Caco-2 (cell line): ENCODE measurements at regions not wholly inside any gene's neighbourhood (a gene's known extent, or its start where the extent isn't known, plus 50 kb on each side); places are given as distances from the start of the nearest gene placed in this dataset.

ENCODE experiments used
- BruUV-seq: library from RNA; stranded (reverse); fragments of 400-500 nt; replicated peaks from 2 replicates; lab custom pipeline; 2021; lab: Mats Ljungman, UMichigan
- CTCF ChIA-PET: fragments of 300-600 bp; sonication (Branson Sonifier 250); formaldehyde crosslinking; loops from one replicate; lab custom pipeline; 2022; ENCODE audit warnings: antibody characterized with exemption; lab: Charles Lee
- POLR2A ChIA-PET: fragments of 300-600 bp; sonication (Branson Sonifier 250); formaldehyde crosslinking; loops from one replicate; lab custom pipeline; 2022; ENCODE audit warnings: antibody characterized with exemption; lab: Charles Lee
- DNase-seq, 2 experiments: peaks; one replicate each; pipeline versions ENCODE4 v3.0.0 to v3.0.0-alpha.2; 2020 to 2022
- H3K27me3 ChIP-seq: replicated peaks from 2 replicates; pipeline ENCODE4 v1.6.0; 2011; ENCODE audit warnings: low read length; ENCODE audit not compliant: control insufficient read depth, insufficient read depth
- H3K36me3 ChIP-seq: 2 replicates; pipeline ENCODE4 v1.5.1; 2011; ENCODE audit warnings: low read length; ENCODE audit not compliant: control insufficient read depth, insufficient read depth
- H3K4me1 ChIP-seq: fragments of 250-450 bp; sonication (Bioruptor Pico); 2 replicates; pipeline ENCODE4 v1.5.1; 2020; ENCODE audit warnings: mild to moderate bottlenecking
- H3K4me3 ChIP-seq: 2 replicates; pipeline ENCODE4 v1.5.1; 2011; ENCODE audit warnings: low read depth, mild to moderate bottlenecking, control low read depth, low read length
- H3K9me3 ChIP-seq: fragments of 250-450 bp; sonication (Bioruptor Pico); 2 replicates; pipeline ENCODE4 v1.5.1; 2020; ENCODE audit warnings: mild to moderate bottlenecking, moderate library complexity
- H3K27ac Mint-ChIP-seq: one replicate; pipeline ENCODE4 v1.8.0; 2022; ENCODE audit warnings: mixed read lengths; ENCODE audit not compliant: unreplicated experiment
- H3K27me3 Mint-ChIP-seq: one replicate; pipeline ENCODE4 v1.8.0; 2022; ENCODE audit warnings: mixed read lengths; ENCODE audit not compliant: insufficient read depth, unreplicated experiment
- H3K36me3 Mint-ChIP-seq: one replicate; pipeline ENCODE4 v1.8.0; 2022; ENCODE audit warnings: mild to moderate bottlenecking, mixed read lengths; ENCODE audit not compliant: insufficient read depth, unreplicated experiment
- H3K4me1 Mint-ChIP-seq: one replicate; pipeline ENCODE4 v1.8.0; 2022; ENCODE audit warnings: low read depth, mixed read lengths; ENCODE audit not compliant: unreplicated experiment
- H3K4me3 Mint-ChIP-seq: one replicate; pipeline ENCODE4 v1.8.0; 2022; ENCODE audit warnings: mild to moderate bottlenecking, moderate library complexity, mixed read lengths; ENCODE audit not compliant: unreplicated experiment
- H3K9me3 Mint-ChIP-seq: one replicate; pipeline ENCODE4 v1.8.0; 2022; ENCODE audit warnings: mixed read lengths; ENCODE audit not compliant: unreplicated experiment
- CTCF ChIP-seq, 2 experiments: fragments of 200-600 bp in 1 of 2; IDR thresholded peaks; 1 replicate in 1 of 2; 2 replicates in 1 of 2; pipeline versions ENCODE4 v1.5.1 to v1.8.0; 2011 to 2022; ENCODE audit warnings: antibody characterized with exemption in 1 of 2, control low read depth in 1 of 2, inconsistent platforms in 1 of 2, low read depth in 1 of 2, low read length in 1 of 2, mild to moderate bottlenecking in 1 of 2, moderate library complexity in 1 of 2; ENCODE audit not compliant: insufficient read depth in 1 of 2, severe bottlenecking in 1 of 2, unreplicated experiment in 1 of 2
- intact Hi-C: fragments of 100-400 bp; cut with micrococcal nuclease; formaldehyde crosslinking; loops from one replicate; pipeline ENCODE4 v1.10.0; 2022; ENCODE audit not compliant: unreplicated experiment

GRCh38 chr3:59444676-59445075, 394.9 kb upstream of the CFAP20DC start:
- intact Hi-C loops = loop anchor here (5.0 kb wide), 1 partner anchor 132 kb away; no protein-coding TSS in a partner anchor
- Mint-ChIP-seq H3K36me3 (no peaks in the 10 kb centered on the region), H3K27me3 (peaks cover 12% of the 10 kb centered on the region), H3K27ac (no peak overlapping the region), H3K4me1 (no peaks in the 10 kb centered on the region), H3K4me3 (no peak overlapping the region), H3K9me3 (no peaks in the 10 kb centered on the region)
- H3K9me3 ChIP-seq = no peaks in the 10 kb centered on the region
- H3K27me3 ChIP-seq = no peaks in the 10 kb centered on the region; the same call in 1 of the 2 replicates
- H3K4me1 ChIP-seq = no peaks in the 10 kb centered on the region
- no peak overlapping the region for H3K4me3 ChIP-seq
- no peaks in the 10 kb centered on the region for H3K36me3 ChIP-seq
- BruUV-seq = no TSS peak
- ChIA-PET POLR2A (no interaction called here), CTCF (no interaction called here)
- no peak for TF ChIP-seq CTCF (IDR thresholded peaks at IDR 0.05; ENCODE audit: insufficient read depth in 1 of 2, low read depth in 1 of 2, low read length in 1 of 2, severe bottlenecking in 1 of 2, unreplicated experiment in 1 of 2)
- no peak for DNase-seq

- H3K4me3 ChIP-seq = no peak overlapping the region
- no peaks in the 10 kb centered on the region for H3K9me3 ChIP-seq
- H3K27me3 ChIP-seq = no peaks in the 10 kb centered on the region
- no peaks in the 10 kb centered on the region for H3K36me3 ChIP-seq
- H3K36me3 Mint-ChIP-seq = no peaks in the 10 kb centered on the region
- CTCF ChIA-PET = no interaction called here
- H3K4me1 Mint-ChIP-seq = no peaks in the 10 kb centered on the region
- H3K9me3 Mint-ChIP-seq = no peaks in the 10 kb centered on the region
- no TSS peak for BruUV-seq
- DNase-seq = no peak
- no peak overlapping the region for H3K4me3 Mint-ChIP-seq
- POLR2A ChIA-PET = no interaction called here
- no peak overlapping the region for H3K27ac Mint-ChIP-seq
- no peaks in the 10 kb centered on the region for H3K4me1 ChIP-seq
- intact Hi-C loops = loop anchor here (5.0 kb wide), 1 partner anchor 132 kb away; no protein-coding TSS in a partner anchor
- H3K27me3 Mint-ChIP-seq = peaks cover 12% of the 10 kb centered on the region
- no peak for TF ChIP-seq CTCF (IDR thresholded peaks at IDR 0.05; ENCODE audit: insufficient read depth in 1 of 2, low read depth in 1 of 2, low read length in 1 of 2, severe bottlenecking in 1 of 2, unreplicated experiment in 1 of 2)
Measured at GRCh38 chr3:59444294-59444671, 394.5 kb upstream of the CFAP20DC start.

- no peak for DNase-seq
- H3K27me3 Mint-ChIP-seq = peaks cover 14% of the 10 kb centered on the region
- no TSS peak for BruUV-seq
- Histone ChIP-seq H3K9me3 (no peaks in the 10 kb centered on the region), H3K4me3 (no peak overlapping the region), H3K4me1 (no peaks in the 10 kb centered on the region), H3K36me3 (no peaks in the 10 kb centered on the region), H3K27me3 (no peaks in the 10 kb centered on the region)
- intact Hi-C loops = loop anchor here (5.0 kb wide), 1 partner anchor 131 kb away; no protein-coding TSS in a partner anchor
- no peak overlapping the region for H3K4me3 Mint-ChIP-seq
- ChIA-PET CTCF (interaction anchor here (0.6 kb wide), 1 partner anchor 123 kb away, joined by 3 read pairs; no protein-coding TSS in a partner anchor), POLR2A (no interaction called here)
- H3K36me3 Mint-ChIP-seq = no peaks in the 10 kb centered on the region
- no peaks in the 10 kb centered on the region for H3K4me1 Mint-ChIP-seq
- H3K9me3 Mint-ChIP-seq = no peaks in the 10 kb centered on the region
- TF ChIP-seq CTCF (IDR thresholded peaks at IDR 0.05; ENCODE audit: insufficient read depth in 1 of 2, low read depth in 1 of 2, low read length in 1 of 2, severe bottlenecking in 1 of 2, unreplicated experiment in 1 of 2) = no peak
- no peak overlapping the region for H3K27ac Mint-ChIP-seq
Measured at GRCh38 chr3:59443618-59444293, 393.9 kb upstream of the CFAP20DC start.
